Endothelial cell (in vitro differentiated cells): ENCODE measurements at regions not wholly inside any gene's neighbourhood (a gene's known extent, or its start where the extent isn't known, plus 50 kb on each side); places are given as distances from the start of the nearest gene placed in this dataset.
"Not testable (repeated sequence)": the region's sequence is repeated elsewhere in the genome, so short reads cannot be mapped to it uniquely, and the experiment has no call there.

Experiments used
- DNase-seq: peaks from one replicate; pipeline ENCODE4 v3.0.0; 2021; ENCODE audit warnings: low spot score
- H3K27ac Mint-ChIP-seq: one replicate; pipeline ENCODE4 v1.8.0; 2021; ENCODE audit warnings: mixed read lengths, inconsistent platforms; ENCODE audit not compliant: unreplicated experiment
- H3K27me3 Mint-ChIP-seq: one replicate; pipeline ENCODE4 v1.8.0; 2021; ENCODE audit warnings: mild to moderate bottlenecking, moderate library complexity, mixed read lengths, inconsistent platforms; ENCODE audit not compliant: unreplicated experiment
- H3K36me3 Mint-ChIP-seq: one replicate; pipeline ENCODE4 v1.8.0; 2021; ENCODE audit warnings: mild to moderate bottlenecking, low read depth, mixed read lengths, inconsistent platforms; ENCODE audit not compliant: unreplicated experiment
- H3K4me1 Mint-ChIP-seq: one replicate; pipeline ENCODE4 v1.8.0; 2021; ENCODE audit warnings: mild to moderate bottlenecking, mixed read lengths, inconsistent platforms; ENCODE audit not compliant: unreplicated experiment
- H3K4me3 Mint-ChIP-seq: one replicate; pipeline ENCODE4 v1.8.0; 2021; ENCODE audit warnings: mild to moderate bottlenecking, mixed read lengths, inconsistent platforms; ENCODE audit not compliant: unreplicated experiment
- H3K9me3 Mint-ChIP-seq: one replicate; pipeline ENCODE4 v1.8.0; 2021; ENCODE audit warnings: mixed read lengths, inconsistent platforms; ENCODE audit not compliant: unreplicated experiment
- TF ChIP-seq, protein P1 (sequence below): fragments of 200-600 bp; sonication (generic); IDR thresholded peaks from one replicate; pipeline ENCODE4 v1.5.0; 2021; ENCODE audit warnings: antibody characterized with exemption; ENCODE audit not compliant: unreplicated experiment

DNA sequence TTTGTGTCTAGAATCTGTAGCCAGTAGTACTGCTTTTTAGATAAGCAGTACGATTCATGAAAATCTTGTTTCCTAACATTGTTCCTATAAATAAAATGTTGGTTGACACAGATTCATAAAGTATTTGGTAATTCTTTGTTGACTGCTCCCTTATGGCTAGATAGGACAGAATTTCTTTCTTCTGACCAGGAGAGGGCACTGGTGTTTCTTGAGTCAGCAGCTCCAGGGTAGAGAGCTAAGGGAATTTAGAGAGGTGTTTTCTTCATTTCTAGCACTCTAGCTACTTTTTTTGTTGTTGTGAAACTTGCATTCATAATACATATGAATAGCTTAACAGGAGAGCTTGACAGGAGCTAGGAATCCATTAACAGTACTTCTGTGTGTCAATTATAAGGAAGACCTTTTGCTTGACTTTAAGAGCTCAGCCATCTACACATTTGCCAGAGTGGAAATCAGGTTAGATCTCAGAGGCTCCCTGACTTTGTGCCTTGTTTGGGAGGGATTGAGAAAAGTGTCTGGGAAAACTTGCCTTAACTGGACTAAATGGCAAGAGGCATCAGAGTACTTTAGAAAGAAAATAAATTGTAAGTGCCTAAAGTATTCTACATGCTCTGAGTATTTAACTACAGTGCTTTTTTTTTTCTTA, 756.1 kb downstream of the SH3BGRL start:
- Mint-ChIP-seq H3K4me1 (no peaks in the 10 kb centered on the region), H3K9me3 (no peaks in the 10 kb centered on the region), H3K36me3 (no peaks in the 10 kb centered on the region), H3K27me3 (no peaks in the 10 kb centered on the region), H3K27ac (no peak overlapping the region), H3K4me3 (no peak overlapping the region)
- DNase-seq, result no peak
- TF ChIP-seq, protein P1, sequence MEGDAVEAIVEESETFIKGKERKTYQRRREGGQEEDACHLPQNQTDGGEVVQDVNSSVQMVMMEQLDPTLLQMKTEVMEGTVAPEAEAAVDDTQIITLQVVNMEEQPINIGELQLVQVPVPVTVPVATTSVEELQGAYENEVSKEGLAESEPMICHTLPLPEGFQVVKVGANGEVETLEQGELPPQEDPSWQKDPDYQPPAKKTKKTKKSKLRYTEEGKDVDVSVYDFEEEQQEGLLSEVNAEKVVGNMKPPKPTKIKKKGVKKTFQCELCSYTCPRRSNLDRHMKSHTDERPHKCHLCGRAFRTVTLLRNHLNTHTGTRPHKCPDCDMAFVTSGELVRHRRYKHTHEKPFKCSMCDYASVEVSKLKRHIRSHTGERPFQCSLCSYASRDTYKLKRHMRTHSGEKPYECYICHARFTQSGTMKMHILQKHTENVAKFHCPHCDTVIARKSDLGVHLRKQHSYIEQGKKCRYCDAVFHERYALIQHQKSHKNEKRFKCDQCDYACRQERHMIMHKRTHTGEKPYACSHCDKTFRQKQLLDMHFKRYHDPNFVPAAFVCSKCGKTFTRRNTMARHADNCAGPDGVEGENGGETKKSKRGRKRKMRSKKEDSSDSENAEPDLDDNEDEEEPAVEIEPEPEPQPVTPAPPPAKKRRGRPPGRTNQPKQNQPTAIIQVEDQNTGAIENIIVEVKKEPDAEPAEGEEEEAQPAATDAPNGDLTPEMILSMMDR, result no peak

DNA sequence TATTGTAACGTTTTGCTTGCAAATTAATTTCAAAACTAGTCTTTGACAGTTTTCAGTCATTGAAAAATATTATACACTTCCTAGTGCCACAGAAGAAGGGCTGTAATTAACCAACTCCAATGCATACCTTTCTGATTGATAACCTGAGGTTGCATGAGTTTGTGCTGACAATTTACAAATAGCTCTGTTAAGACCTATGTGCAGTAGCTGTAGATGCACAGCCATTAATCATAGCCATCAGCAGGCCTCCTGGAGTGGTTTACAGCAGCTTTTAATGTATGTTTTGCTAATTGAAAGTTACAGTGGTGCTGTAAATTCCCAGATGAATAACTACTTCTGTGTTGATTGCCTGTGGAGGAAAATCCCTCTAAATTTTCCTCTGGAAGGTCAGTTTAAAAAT, 758.1 kb downstream of the SH3BGRL start:
- Mint-ChIP-seq H3K9me3 (no peaks in the 10 kb centered on the region), H3K4me1 (no peaks in the 10 kb centered on the region)
- TF ChIP-seq, protein P1, result no peak

DNA sequence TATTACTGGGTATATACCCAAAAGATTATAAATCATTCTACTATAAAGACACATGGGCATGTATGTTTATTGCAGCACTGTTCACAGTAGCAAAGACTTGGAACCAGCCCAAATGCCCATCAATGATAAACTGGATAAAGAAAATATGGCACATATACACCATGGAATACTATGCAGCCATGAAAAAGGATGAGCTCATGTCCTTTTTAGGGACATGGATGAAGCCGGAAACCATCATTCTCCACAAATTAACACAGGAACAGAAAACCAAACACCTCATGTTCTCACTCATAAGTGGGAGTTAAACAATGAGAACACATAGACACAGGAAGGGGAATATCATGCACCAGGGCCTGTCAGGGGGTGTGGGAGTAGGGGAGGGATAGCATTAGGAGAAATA, 772.5 kb downstream of the SH3BGRL start:
- H3K27ac Mint-ChIP-seq, H3K9me3 Mint-ChIP-seq, DNase-seq, H3K36me3 Mint-ChIP-seq, H3K4me1 Mint-ChIP-seq, H3K4me3 Mint-ChIP-seq, H3K27me3 Mint-ChIP-seq: not testable (repeated sequence)

More for the DNA sequence above, 758.1 kb downstream of the SH3BGRL start:
- Mint-ChIP-seq H3K27me3 (peaks cover 1% of the 10 kb centered on the region), H3K4me3 (no peak overlapping the region), H3K27ac (no peak overlapping the region), H3K36me3 (no peaks in the 10 kb centered on the region)
- no peak for DNase-seq

DNA sequence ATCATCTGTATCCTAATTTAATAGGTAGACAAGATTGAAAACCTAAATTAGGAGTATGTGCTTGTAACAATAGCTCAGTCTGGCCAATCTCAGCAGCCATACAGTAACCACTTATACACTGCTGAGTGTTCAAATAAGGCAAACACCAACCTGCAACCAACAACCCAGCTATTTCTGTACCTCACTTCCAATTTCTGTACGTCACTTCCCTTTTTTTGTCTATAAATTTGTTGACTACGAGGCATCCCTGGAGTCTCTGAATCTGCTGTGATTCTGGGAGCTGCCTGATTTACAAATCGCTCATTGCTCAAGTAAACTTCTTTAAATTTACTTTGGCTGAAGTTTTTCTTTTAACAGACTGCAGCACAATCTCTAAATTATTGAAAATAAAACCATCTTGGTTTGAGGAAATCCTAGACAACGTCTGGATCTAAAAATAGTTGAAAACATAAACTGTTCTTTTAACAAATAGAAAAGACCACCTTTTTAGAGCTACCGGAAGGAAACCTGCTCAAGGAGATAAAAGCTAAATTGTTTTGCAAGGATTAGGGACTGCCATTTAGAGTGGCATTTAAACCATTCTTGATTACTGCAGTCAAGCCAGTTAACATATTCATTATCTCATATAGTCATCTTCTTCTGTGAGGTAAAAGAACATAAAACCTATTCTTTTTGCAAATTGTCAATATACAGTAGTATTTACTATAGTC, 778.1 kb downstream of the SH3BGRL start:
- Mint-ChIP-seq H3K4me3 (no peak overlapping the region), H3K36me3 (no peaks in the 10 kb centered on the region), H3K27me3 (peaks cover 2% of the 10 kb centered on the region), H3K27ac (no peak overlapping the region), H3K9me3 (no peaks in the 10 kb centered on the region), H3K4me1 (no peaks in the 10 kb centered on the region)
- TF ChIP-seq, protein P1, result no peak
- DNase-seq, result no peak

DNA sequence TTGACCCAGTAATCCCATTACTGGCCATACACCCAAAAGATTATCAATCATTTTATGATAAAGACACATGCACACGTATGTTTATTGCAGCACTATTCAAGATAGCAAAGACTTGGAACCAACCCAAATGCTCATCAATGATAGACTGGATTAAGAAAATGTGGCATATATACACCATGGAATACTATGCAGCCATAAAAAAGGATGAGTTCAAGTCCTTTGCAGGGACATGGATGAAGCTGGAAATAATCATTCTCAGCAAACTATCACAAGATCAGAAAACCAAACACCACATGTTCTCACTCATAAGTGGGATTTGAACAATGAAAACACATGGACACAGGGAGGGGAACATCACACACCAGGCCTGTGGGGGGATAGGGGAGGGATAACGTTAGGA, 785.3 kb downstream of the SH3BGRL start:
- not testable (repeated sequence) for H3K4me1 Mint-ChIP-seq, DNase-seq, H3K27me3 Mint-ChIP-seq, H3K36me3 Mint-ChIP-seq, H3K4me3 Mint-ChIP-seq, H3K9me3 Mint-ChIP-seq, H3K27ac Mint-ChIP-seq

DNA sequence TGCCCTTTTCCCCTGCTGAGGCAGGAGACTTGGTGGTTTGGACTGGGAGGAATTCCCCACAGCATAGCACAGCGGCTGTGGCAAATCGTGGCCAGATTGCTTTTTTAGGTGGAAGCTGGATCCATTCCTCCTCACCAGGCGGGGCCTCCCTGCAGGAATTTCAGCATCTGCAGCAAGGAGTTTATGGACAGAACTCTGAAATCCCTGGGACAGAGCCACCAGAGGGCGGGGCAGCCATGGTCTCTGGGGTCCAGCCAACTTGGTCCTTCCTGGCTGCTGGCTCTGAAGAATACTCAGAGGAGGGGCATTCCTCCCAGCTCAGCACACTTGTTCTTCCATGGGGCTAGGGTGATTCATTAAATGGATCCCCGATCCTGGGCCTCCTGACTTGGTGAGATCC, 794.3 kb downstream of the SH3BGRL start:
- no peaks in the 10 kb centered on the region for H3K4me1 Mint-ChIP-seq
- H3K27me3 Mint-ChIP-seq, result no peaks in the 10 kb centered on the region
- no peak overlapping the region for H3K4me3 Mint-ChIP-seq
- TF ChIP-seq, protein P1, result no peak
- no peak for DNase-seq
- no peaks in the 10 kb centered on the region for H3K9me3 Mint-ChIP-seq
- H3K27ac Mint-ChIP-seq, result no peak overlapping the region
- no peaks in the 10 kb centered on the region for H3K36me3 Mint-ChIP-seq
